Activated CD4-positive, alpha-beta memory T cell treated with anti-CD3 and anti-CD28 coated beads, Interleukin-2, amount 10 ng/mL, durations not matched to agents 7 days and 5 days (primary cell): ENCODE measurements at regions not wholly inside any gene's neighbourhood (a gene's known extent, or its start where the extent isn't known, plus 50 kb on each side); places are given as distances from the start of the nearest gene placed in this dataset.
"Not testable (repeated sequence)": the region's sequence is repeated elsewhere in the genome, so short reads cannot be mapped to it uniquely, and the experiment has no call there.

ENCODE experiments used
- CTCF ChIA-PET: fragments of 350-600 bp; sonication (Branson Sonifier 250); formaldehyde crosslinking; loops from one replicate; lab custom pipeline; 2021; ENCODE audit warnings: antibody characterized with exemption, inconsistent platforms; lab: Charles Lee
- POLR2A ChIA-PET: fragments of 350-600 bp; sonication (Branson Sonifier 250); formaldehyde crosslinking; loops from one replicate; lab custom pipeline; 2021; ENCODE audit warnings: antibody characterized with exemption; lab: Charles Lee
- DNase-seq: peaks from one replicate; pipeline ENCODE4 v3.0.0-alpha.2; 2020
- H3K27ac Mint-ChIP-seq: one replicate; pipeline ENCODE4 v1.8.0; 2021; ENCODE audit warnings: mild to moderate bottlenecking, mixed read lengths
- H3K27me3 Mint-ChIP-seq: one replicate; pipeline ENCODE4 v1.8.0; 2021; ENCODE audit warnings: mixed read lengths
- H3K36me3 Mint-ChIP-seq: one replicate; pipeline ENCODE4 v1.8.0; 2021; ENCODE audit warnings: low read depth, mixed read lengths
- H3K4me1 Mint-ChIP-seq: one replicate; pipeline ENCODE4 v1.8.0; 2021; ENCODE audit warnings: mixed read lengths
- H3K4me3 Mint-ChIP-seq: one replicate; pipeline ENCODE4 v1.8.0; 2021; ENCODE audit warnings: mild to moderate bottlenecking, mixed read lengths
- H3K9me3 Mint-ChIP-seq: one replicate; pipeline ENCODE4 v1.8.0; 2021; ENCODE audit warnings: mixed read lengths

DNA sequence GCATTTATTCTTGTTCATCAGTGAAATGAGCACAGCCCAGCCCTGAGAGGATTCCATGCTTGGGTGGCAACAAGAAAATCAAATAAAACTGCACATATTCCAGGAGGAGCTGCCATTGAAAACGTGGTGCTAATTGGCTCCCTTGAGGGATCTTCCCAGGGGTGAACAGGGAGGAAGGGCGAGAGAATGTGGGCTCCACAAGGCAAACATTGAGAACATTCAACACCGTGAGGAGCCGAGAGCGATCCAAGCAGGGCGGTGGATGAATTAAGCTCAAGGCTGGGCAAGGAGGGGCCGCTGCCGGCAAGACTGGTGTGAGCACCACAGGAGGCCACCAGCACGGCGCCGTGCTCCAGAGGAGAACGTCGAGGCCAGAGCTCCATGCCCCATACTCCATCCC is 166.9 kb downstream of the C16orf95 start:
- H3K36me3 Mint-ChIP-seq: peaks cover 2% of the 10 kb centered on the region
- H3K4me3 Mint-ChIP-seq: no peak overlapping the region
- H3K4me1 Mint-ChIP-seq: no peaks in the 10 kb centered on the region
- POLR2A ChIA-PET: no interaction called here
- no peaks in the 10 kb centered on the region for H3K27me3 Mint-ChIP-seq
- no peak overlapping the region for H3K27ac Mint-ChIP-seq
- DNase-seq: no peak
- CTCF ChIA-PET: no interaction called here
- H3K9me3 Mint-ChIP-seq: peaks cover 11% of the 10 kb centered on the region

DNA sequence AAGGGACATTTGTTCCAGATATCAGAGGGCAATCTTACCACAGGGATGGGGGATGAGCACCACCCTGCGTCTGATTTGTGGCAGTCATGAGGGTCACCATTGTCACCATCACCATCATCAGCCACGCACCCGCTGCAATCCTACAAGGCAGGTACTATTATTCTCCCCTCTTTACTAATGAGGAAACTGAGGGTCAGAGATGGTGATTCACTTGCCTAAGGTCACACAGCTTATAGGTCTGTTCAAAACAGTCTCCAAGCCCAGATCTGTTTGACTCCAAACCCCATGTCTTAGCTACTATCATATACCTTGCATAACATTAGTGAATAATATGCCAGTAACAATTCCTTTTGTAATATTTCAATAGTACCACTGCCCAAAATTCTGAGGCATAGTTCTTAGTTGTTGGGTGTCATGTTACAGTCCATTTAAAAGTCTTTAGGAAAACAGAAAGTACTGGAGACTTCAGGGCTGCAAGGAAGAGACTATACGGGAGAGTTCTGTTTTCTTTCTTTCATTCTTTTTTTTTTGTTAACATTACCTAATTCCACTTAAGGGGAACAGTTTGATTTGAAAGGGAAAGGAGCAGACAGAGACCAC is 166.4 kb downstream of the C16orf95 start:
- no peak overlapping the region for H3K27ac Mint-ChIP-seq
- ChIA-PET CTCF (no interaction called here), POLR2A (no interaction called here)
- H3K36me3 Mint-ChIP-seq: peaks cover 2% of the 10 kb centered on the region
- no peaks in the 10 kb centered on the region for H3K27me3 Mint-ChIP-seq
- no peak overlapping the region for H3K4me3 Mint-ChIP-seq
- no peaks in the 10 kb centered on the region for H3K4me1 Mint-ChIP-seq
- DNase-seq: no peak
- peaks cover 11% of the 10 kb centered on the region for H3K9me3 Mint-ChIP-seq

DNA sequence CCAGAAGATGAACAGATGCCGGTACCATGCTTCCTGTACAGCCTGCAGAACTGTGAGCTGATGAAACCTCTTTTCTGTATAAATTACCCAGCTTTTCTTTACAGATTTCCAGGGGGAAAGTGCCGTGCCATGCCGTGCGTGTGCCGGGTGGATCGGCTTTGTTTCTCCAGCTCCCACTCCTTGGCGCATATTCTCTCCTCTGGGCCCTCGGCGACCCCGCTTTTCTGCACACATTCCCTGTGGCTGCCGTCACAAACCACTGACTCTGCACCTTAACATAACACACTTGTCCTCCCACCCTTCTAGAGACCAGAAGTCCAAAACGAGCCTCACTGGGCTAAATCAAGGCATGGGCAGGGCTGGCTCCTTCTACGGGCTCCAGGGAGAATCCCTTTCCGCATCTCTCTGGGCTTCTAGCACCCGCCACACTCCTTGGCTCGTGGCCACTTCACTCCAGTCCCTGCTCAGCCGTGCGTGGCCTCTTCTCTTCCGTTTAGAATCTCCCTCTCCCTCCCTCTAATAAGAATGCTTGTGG is 164.9 kb downstream of the C16orf95 start:
- Mint-ChIP-seq H3K4me1 (no peaks in the 10 kb centered on the region), H3K36me3 (peaks cover 2% of the 10 kb centered on the region), H3K4me3 (no peak overlapping the region), H3K27me3 (no peaks in the 10 kb centered on the region), H3K9me3 (peaks cover 11% of the 10 kb centered on the region), H3K27ac (no peak overlapping the region)
- DNase-seq: no peak
- CTCF ChIA-PET: no interaction called here
- POLR2A ChIA-PET: no interaction called here

DNA sequence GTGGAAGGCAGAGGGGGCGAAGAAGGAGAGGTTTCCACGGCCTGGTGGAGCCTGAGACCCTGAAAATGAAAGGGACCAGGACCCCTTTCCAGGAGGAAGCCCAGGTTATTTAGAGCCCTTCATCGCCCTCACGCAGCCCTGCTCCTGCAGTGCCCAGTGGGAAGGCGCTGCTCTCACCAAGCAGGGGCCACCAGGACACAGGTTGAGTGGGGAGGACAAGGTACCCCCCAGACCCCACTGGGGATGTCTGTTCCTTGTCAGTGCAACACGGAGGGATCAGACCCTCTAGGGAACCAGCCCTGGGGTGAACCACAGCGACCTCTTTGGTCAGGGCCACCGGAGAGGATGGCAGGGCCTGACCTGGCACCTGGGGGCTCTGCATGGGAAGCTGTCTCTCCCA is 163.9 kb downstream of the C16orf95 start:
- H3K4me1 Mint-ChIP-seq: no peaks in the 10 kb centered on the region
- CTCF ChIA-PET: no interaction called here

DNA sequence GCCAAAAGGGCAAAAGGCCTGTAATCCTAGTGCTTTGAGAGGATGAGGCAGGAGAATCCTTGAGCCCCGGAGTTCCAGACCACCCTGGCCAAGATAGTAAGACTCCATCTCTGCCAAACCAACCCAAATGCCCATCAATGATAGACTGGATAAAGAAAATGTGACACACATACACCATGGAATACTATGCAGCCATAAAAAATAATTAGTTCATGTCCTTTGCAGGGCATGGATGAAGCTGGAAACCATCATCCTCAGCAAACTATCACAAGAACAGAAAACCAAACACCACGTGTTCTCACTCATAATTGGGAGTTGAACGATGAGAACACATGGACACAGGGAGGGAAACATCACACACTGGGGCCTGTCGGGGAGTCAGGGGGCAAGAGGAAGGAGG is 161.9 kb downstream of the C16orf95 start:
- H3K4me1 Mint-ChIP-seq, H3K36me3 Mint-ChIP-seq, CTCF ChIA-PET, H3K27ac Mint-ChIP-seq, DNase-seq, H3K4me3 Mint-ChIP-seq, H3K27me3 Mint-ChIP-seq, H3K9me3 Mint-ChIP-seq, POLR2A ChIA-PET: not testable (repeated sequence)

More for the DNA sequence above, 163.9 kb downstream of the C16orf95 start:
- H3K9me3 Mint-ChIP-seq: peaks cover 11% of the 10 kb centered on the region
- no peak for DNase-seq
- H3K27ac Mint-ChIP-seq: no peak overlapping the region
- peaks cover 2% of the 10 kb centered on the region for H3K36me3 Mint-ChIP-seq
- POLR2A ChIA-PET: no interaction called here
- H3K4me3 Mint-ChIP-seq: no peak overlapping the region
- H3K27me3 Mint-ChIP-seq: no peaks in the 10 kb centered on the region

DNA sequence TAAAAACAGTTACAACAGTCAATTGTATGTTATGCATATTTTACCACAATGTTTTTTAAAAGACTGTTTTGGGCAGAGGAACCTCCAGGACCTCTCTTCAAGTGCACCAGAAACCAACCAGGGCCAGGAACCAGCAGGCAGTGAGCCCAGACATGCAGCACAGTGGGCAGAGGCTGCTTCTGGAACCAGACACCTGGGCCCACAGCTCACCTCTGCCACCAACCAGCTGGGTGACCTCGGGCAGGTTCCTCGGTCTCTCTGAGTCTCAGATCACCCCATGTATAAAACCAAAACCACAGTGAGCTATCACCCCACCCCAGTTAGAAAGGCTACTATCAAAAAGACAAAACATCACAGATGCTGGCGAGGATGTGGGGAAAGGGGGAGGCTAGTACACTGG is 161.0 kb downstream of the C16orf95 start:
- POLR2A ChIA-PET: no interaction called here
- CTCF ChIA-PET: no interaction called here
- Mint-ChIP-seq H3K9me3 (peaks cover 5% of the 10 kb centered on the region), H3K4me3 (no peak overlapping the region), H3K36me3 (no peaks in the 10 kb centered on the region), H3K27ac (no peak overlapping the region), H3K27me3 (no peaks in the 10 kb centered on the region), H3K4me1 (no peaks in the 10 kb centered on the region)
- DNase-seq: no peak

DNA sequence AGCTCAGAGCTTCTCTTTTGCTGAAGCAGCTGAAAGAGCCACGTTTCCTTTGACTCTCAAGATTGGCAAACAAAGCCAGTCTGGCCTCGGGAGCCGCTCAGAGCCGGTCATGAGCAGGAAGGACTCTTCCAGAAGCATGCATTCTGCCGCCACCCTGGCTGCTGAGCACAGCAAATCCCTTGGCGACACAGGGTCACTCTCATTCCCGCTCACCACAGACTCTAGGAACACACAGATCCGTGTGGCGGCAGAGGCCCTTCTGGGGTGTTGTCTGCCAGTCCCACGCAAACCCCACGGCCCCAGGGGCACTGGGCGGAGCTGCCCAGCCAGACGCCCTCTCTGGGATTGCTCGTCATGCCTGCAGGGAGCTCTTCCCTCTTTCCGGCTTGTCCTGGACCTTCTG is 157.0 kb downstream of the C16orf95 start:
- H3K4me3 Mint-ChIP-seq: no peak overlapping the region
- no peak overlapping the region for H3K27ac Mint-ChIP-seq
- H3K27me3 Mint-ChIP-seq: no peaks in the 10 kb centered on the region
- no peak for DNase-seq
- H3K9me3 Mint-ChIP-seq: peaks cover 5% of the 10 kb centered on the region
- no peaks in the 10 kb centered on the region for H3K4me1 Mint-ChIP-seq
- POLR2A ChIA-PET: no interaction called here
- CTCF ChIA-PET: no interaction called here
- peaks cover 2% of the 10 kb centered on the region for H3K36me3 Mint-ChIP-seq

DNA sequence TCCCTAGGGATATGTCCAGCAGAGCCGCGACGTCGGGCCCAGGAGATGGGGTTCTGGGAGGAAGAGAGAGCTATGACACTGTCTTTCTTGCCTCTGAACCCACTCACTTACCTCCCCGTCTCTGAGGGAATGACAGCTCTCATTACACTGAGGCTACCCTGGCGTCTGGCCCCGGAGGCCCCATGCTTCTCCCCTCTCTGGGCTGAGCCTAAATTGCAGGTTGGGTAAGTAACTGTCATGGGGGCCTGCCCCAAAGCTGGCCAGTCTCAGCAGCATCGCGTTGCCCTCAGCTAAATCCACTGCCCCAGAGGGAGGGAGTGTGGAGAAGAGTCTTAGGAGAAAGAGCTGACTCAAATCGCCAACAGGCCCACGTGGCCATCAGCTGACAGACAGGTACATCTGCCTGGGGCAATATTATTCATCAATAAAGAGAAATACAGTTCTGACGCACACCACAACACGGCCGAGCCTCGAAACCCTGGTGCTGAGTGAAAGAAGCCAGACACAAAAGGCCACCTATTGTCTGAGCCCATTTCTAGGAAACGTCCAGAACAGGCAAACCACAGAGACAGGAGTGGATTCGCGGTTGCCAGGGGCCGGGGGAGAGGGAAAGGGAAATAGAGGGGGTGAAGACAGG is 156.4 kb downstream of the C16orf95 start:
- H3K4me1 Mint-ChIP-seq: no peaks in the 10 kb centered on the region
- H3K27ac Mint-ChIP-seq: no peak overlapping the region
- POLR2A ChIA-PET: no interaction called here
- DNase-seq: no peak
- peaks cover 5% of the 10 kb centered on the region for H3K9me3 Mint-ChIP-seq
- CTCF ChIA-PET: no interaction called here
- no peaks in the 10 kb centered on the region for H3K27me3 Mint-ChIP-seq
- no peak overlapping the region for H3K4me3 Mint-ChIP-seq
- H3K36me3 Mint-ChIP-seq: peaks cover 2% of the 10 kb centered on the region

DNA sequence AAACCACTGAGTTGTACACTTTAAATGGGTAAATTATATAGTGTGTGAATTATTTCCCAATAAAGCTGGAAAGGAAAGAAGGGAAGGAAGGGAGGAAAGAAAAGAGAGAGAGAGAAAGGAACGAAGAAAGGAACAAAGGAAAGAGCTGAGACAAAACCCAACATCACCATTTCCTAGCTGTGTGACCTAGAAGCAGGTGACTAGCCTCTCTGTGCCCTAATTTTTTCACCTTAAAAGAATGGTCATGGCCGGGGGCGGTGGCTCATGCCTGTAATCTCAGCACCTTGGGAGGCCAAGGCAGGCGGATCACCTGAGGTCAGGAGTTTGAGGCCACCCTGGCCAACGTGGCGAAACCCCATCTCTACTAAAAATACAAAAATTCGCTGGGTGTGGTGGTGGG is 155.8 kb downstream of the C16orf95 start:
- H3K9me3 Mint-ChIP-seq, H3K4me1 Mint-ChIP-seq, H3K27me3 Mint-ChIP-seq, H3K4me3 Mint-ChIP-seq, CTCF ChIA-PET, POLR2A ChIA-PET, H3K27ac Mint-ChIP-seq, DNase-seq, H3K36me3 Mint-ChIP-seq: not testable (repeated sequence)

DNA sequence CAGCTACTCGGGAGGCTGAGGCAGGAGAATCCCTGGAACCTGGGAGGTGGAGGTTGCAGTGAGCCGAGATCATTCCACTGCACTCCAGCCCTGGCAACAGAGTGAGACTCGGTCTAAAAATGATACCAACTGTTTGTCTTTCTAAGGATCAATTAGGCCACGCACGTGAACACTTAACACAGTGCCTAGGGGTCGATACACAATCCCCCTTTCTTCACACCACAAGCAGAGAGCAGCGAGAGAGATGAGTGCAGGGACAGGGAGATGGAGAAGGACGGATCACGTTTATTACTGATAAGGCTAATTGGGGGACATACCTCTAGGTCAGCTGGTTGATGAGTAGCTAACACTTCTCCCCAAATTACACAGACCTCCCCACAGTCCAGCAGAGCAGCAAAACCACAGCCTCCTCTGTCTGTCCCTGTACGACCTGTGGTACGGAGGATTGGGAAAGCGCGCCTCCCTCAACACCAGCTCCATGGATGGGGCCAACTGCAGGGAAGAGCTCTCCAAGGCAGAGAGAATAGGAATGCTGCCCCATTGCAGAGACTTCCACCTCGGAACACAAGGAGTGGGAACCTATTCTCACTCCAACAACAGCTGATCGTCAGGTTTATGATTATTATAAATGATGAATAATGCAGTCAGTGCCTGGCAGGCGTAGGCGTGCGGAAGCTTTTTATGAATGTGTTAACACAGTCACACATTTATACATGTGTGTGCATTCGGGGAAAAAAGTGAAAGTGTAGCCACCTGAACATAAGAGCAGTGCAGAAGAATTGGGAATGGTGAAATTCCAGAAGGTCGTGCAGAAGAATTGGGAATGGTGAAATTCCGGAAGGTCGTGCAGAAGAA is 155.1 kb downstream of the C16orf95 start:
- Mint-ChIP-seq H3K4me1 (peaks cover under 1% of the 10 kb centered on the region), H3K27ac (no peak overlapping the region), H3K36me3 (peaks cover 2% of the 10 kb centered on the region), H3K9me3 (peaks cover 5% of the 10 kb centered on the region), H3K27me3 (no peaks in the 10 kb centered on the region), H3K4me3 (no peak overlapping the region)
- CTCF ChIA-PET: no interaction called here
- peak; percentile 25 for DNase-seq
- POLR2A ChIA-PET: no interaction called here

DNA sequence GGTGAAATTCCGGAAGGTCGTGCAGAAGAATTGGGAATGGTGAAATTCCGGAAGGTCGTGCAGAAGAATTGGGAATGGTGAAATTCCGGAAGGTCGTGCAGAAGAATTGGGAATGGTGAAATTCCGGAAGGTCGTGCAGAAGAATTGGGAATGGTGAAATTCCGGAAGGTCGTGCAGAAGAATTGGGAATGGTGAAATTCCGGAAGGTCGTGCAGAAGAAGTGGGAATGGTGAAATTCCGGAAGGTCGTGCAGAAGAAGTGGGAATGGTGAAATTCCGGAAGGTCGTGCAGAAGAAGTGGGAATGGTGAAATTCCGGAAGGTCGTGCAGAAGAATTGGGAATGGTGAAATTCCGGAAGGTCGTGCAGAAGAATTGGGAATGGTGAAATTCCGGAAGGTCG is 154.4 kb downstream of the C16orf95 start:
- CTCF ChIA-PET, H3K36me3 Mint-ChIP-seq, DNase-seq, H3K4me3 Mint-ChIP-seq, POLR2A ChIA-PET, H3K4me1 Mint-ChIP-seq, H3K9me3 Mint-ChIP-seq, H3K27me3 Mint-ChIP-seq, H3K27ac Mint-ChIP-seq: not testable (repeated sequence)

DNA sequence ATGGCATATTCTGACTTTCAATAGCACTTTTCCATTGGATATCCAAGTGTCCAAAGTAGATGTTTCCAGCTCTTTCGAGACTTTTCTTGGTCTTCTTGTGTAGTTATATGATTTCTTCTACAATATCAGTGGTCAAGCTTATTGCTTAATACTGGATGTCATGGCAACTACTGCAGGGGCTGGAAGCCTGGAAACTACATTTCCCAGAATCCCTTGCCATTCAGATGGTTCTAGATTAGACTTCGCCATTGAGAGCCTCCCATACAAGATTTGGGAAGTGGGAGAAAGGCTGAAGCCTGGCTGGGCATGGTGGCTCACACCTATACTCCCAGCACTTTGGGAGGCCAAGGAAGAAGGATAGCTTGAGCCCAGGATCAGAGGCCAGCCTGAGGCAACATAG is 153.6 kb downstream of the C16orf95 start:
- Mint-ChIP-seq H3K4me3 (no peak overlapping the region), H3K9me3 (peaks cover 5% of the 10 kb centered on the region), H3K27ac (no peak overlapping the region), H3K27me3 (no peaks in the 10 kb centered on the region), H3K36me3 (peaks cover 2% of the 10 kb centered on the region), H3K4me1 (peaks cover 4% of the 10 kb centered on the region)
- ChIA-PET POLR2A (no interaction called here), CTCF (interaction anchor here (0.8 kb wide), 1 partner anchor 115 kb away, joined by 3 read pairs; no protein-coding TSS in a partner anchor)
- DNase-seq: no peak

DNA sequence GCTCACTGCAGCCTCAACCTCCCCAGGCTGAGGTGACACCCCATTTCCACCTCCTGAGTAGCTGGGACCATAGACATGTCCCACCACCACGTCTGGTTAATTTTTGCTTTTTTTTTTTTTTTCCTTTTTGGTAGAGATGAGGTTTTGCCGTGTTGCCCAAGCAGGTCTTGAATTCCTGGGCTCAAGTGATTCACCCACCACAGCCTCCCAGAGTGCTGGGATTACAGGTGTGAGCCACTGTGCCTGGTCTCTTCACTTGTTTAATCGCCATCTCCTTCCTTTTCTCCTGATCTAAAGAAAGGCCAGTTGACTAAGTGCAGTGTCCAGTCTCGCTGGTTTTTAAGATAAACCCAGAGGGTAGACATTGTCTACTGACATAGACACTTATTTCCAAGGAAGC is 152.0 kb downstream of the C16orf95 start:
- no peak overlapping the region for H3K27ac Mint-ChIP-seq
- H3K27me3 Mint-ChIP-seq: no peaks in the 10 kb centered on the region
- ChIA-PET CTCF (no interaction called here), POLR2A (no interaction called here)
- no peak overlapping the region for H3K4me3 Mint-ChIP-seq
- peaks cover 4% of the 10 kb centered on the region for H3K4me1 Mint-ChIP-seq
- peaks cover 2% of the 10 kb centered on the region for H3K36me3 Mint-ChIP-seq
- no peak for DNase-seq
- peaks cover 5% of the 10 kb centered on the region for H3K9me3 Mint-ChIP-seq
